ENCODE measurements at regions not wholly inside any gene's neighbourhood (a gene's known extent, or its start where the extent isn't known, plus 50 kb on each side); places are given as distances from the start of the nearest gene placed in this dataset.

DNA sequence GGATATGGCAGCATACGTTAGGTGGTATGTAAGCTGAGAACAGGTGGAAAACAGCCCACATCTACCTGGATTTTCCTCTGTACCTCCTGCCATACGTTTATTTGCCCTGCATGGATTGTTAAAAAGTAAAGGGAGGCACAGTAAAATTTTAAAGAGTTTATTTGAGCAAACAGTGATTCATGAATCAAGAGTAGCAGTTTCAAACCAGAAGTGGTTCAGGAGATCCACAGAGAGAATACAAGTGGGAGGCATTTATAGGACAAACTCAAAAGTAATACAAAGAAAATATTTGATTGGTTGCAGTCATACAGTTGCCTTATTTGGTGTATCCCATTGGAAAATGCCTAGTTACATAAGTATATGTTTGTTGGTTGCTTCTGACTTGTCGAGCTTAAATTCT, 117.6 kb downstream of the FAM170A start:
- 86% methylated on average over 1 of the region's 3 CpGs for WGBS (ENCODE audit: insufficient coverage)
- Mint-ChIP-seq H3K4me1 (no peaks in the 10 kb centered on the region), H3K27ac (no peak overlapping the region), H3K27me3 (peaks cover under 1% of the 10 kb centered on the region), H3K9me3 (ENCODE audit: insufficient read depth) (no peaks in the 10 kb centered on the region), H3K4me3 (no peak overlapping the region)
- ATAC-seq (ENCODE audit: low read depth) (no peak), DNase-seq (no peak)
- Histone ChIP-seq H3K27me3 (replicated peaks in 1 of 4; ENCODE audit: control extremely low read depth in 1 of 4, control insufficient read depth in 3 of 4, insufficient read depth in 4 of 4, low read length in 3 of 4) (no peaks in the 10 kb centered on the region), H3K4me2 (replicated peaks; ENCODE audit: low read depth, low read length, poor library complexity, severe bottlenecking) (no peak overlapping the region), H3K36me3 (replicated peaks in 1 of 2; ENCODE audit: control extremely low read depth in 1 of 2, control insufficient read depth in 1 of 2, extremely low read depth in 1 of 2, insufficient read depth in 2 of 2, low read length in 1 of 2) (no peaks in the 10 kb centered on the region), H2AFZ (ENCODE audit: insufficient read depth, low read depth, low read length, poor library complexity, severe bottlenecking) (no peak overlapping the region), H3K4me1 (ENCODE audit: control insufficient read depth in 2 of 2, insufficient read depth in 2 of 2, low read length in 2 of 2) (no peaks in the 10 kb centered on the region), H3K9me3 (ENCODE audit: control extremely low read depth in 1 of 3, control insufficient read depth in 2 of 3, insufficient read depth in 1 of 3, low read length in 2 of 3) (peaks cover 0 to 4% (median 0%) of the 10 kb centered on the region in 3 donors), H3K79me2 (ENCODE audit: control insufficient read depth, insufficient read depth, low read length) (no peaks in the 10 kb centered on the region), H3K9ac (ENCODE audit: low read length) (no peak overlapping the region), H4K20me1 (ENCODE audit: control insufficient read depth, insufficient read depth, low read length, poor library complexity, severe bottlenecking) (no peaks in the 10 kb centered on the region), H3K4me3 (ENCODE audit: control extremely low read depth in 1 of 5, extremely low read depth in 1 of 5, insufficient read depth in 1 of 5, low read depth in 2 of 5, low read length in 4 of 5) (no peak overlapping the region), H3K27ac (ENCODE audit: low read length in 2 of 2) (no peak overlapping the region)
- TF ChIP-seq EZH2 (IDR thresholded peaks at IDR 0.05; ENCODE audit: borderline replicate concordance, insufficient read depth, low read depth, low read length, poor library complexity, severe bottlenecking) = no peak
- TF ChIP-seq, protein P1, sequence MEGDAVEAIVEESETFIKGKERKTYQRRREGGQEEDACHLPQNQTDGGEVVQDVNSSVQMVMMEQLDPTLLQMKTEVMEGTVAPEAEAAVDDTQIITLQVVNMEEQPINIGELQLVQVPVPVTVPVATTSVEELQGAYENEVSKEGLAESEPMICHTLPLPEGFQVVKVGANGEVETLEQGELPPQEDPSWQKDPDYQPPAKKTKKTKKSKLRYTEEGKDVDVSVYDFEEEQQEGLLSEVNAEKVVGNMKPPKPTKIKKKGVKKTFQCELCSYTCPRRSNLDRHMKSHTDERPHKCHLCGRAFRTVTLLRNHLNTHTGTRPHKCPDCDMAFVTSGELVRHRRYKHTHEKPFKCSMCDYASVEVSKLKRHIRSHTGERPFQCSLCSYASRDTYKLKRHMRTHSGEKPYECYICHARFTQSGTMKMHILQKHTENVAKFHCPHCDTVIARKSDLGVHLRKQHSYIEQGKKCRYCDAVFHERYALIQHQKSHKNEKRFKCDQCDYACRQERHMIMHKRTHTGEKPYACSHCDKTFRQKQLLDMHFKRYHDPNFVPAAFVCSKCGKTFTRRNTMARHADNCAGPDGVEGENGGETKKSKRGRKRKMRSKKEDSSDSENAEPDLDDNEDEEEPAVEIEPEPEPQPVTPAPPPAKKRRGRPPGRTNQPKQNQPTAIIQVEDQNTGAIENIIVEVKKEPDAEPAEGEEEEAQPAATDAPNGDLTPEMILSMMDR (IDR thresholded peaks at IDR 0.05) = no peak
- POLR2A ChIA-PET = no interaction called here
- intact Hi-C loops (cut with micrococcal nuclease) = no loop called here
- CTCF ChIA-PET = no interaction called here

DNA sequence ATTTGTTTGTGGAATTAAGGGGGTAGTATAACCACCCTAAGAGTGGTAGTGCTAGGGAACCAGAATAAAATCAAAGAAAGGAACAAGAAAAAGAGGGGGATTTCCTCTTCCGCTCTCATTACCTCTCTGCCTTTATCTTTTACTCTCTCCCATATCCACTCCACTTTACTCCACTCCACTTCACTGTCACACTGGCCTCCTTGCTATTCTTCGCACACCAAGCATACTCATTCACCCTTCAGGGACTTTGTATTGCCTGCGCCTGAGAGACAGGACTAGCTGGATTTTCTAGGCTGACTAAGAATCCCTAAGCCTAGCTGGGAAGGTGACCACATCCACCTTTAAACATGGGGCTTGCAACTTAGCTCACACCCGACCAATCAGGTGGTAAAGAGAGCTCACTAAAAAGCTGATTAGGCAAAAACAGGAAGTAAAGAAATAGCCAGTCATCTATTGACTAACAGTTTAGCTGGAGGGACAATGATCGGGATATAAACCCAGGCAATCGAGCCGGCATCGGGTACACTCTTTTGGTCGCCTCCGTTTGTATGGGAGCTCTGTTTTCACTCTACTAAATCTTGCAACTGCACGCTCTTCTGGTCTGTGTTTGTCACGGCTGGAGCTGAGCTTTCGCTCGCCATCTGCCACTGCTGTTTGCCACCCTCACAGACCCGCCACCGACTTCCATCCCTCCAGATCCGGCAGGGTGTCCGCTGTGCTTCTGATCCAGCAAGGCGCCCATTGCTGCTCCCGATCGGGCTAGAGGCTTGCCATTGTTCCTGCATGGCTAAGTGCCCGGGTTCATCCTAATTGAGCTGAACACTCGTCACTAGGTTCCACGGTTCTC, 121.8 kb downstream of the FAM170A start:
- H3K27ac Mint-ChIP-seq = no peak overlapping the region
- no peaks in the 10 kb centered on the region for H3K4me1 ChIP-seq (ENCODE audit: control insufficient read depth in 2 of 2, insufficient read depth in 2 of 2, low read length in 2 of 2)
- H4K20me1 ChIP-seq (ENCODE audit: control insufficient read depth, insufficient read depth, low read length, poor library complexity, severe bottlenecking) = no peaks in the 10 kb centered on the region
- no peaks in the 10 kb centered on the region for H3K79me2 ChIP-seq (ENCODE audit: control insufficient read depth, insufficient read depth, low read length)
- DNase-seq = no peak
- intact Hi-C loops (cut with micrococcal nuclease) = no loop called here
- H3K9me3 Mint-ChIP-seq (ENCODE audit: insufficient read depth) = no peaks in the 10 kb centered on the region
- no peak overlapping the region for H3K9ac ChIP-seq (ENCODE audit: low read length)
- POLR2A ChIA-PET = no interaction called here
- peaks cover 0 to 4% (median 0%) of the 10 kb centered on the region in 3 donors for H3K9me3 ChIP-seq (ENCODE audit: control extremely low read depth in 1 of 3, control insufficient read depth in 2 of 3, insufficient read depth in 1 of 3, low read length in 2 of 3)
- no peak for ATAC-seq (ENCODE audit: low read depth)
- CTCF ChIA-PET = no interaction called here
- no peak overlapping the region for H3K4me3 ChIP-seq (ENCODE audit: control extremely low read depth in 1 of 5, extremely low read depth in 1 of 5, insufficient read depth in 1 of 5, low read depth in 2 of 5, low read length in 4 of 5)
- WGBS (ENCODE audit: insufficient coverage) = 97% methylated on average over 19 of the region's 24 CpGs
- H3K4me3 Mint-ChIP-seq = no peak overlapping the region
- H3K27me3 Mint-ChIP-seq = peaks cover 14% of the 10 kb centered on the region
- H3K36me3 ChIP-seq (replicated peaks in 1 of 2; ENCODE audit: control extremely low read depth in 1 of 2, control insufficient read depth in 1 of 2, extremely low read depth in 1 of 2, insufficient read depth in 2 of 2, low read length in 1 of 2) = no peaks in the 10 kb centered on the region
- TF ChIP-seq EZH2 (IDR thresholded peaks at IDR 0.05; ENCODE audit: borderline replicate concordance, insufficient read depth, low read depth, low read length, poor library complexity, severe bottlenecking) = no peak
- TF ChIP-seq, protein P1 (IDR thresholded peaks at IDR 0.05) = no peak
- no peaks in the 10 kb centered on the region for H3K4me1 Mint-ChIP-seq
- no peak overlapping the region for H2AFZ ChIP-seq (ENCODE audit: insufficient read depth, low read depth, low read length, poor library complexity, severe bottlenecking)
- no peak overlapping the region for H3K4me2 ChIP-seq (replicated peaks; ENCODE audit: low read depth, low read length, poor library complexity, severe bottlenecking)
- no peak overlapping the region for H3K27ac ChIP-seq (ENCODE audit: low read length in 2 of 2)
- no peaks in the 10 kb centered on the region for H3K27me3 ChIP-seq (replicated peaks in 1 of 4; ENCODE audit: control extremely low read depth in 1 of 4, control insufficient read depth in 3 of 4, insufficient read depth in 4 of 4, low read length in 3 of 4)

Data from B cell (primary cell).